ENCODE measurements at regions not wholly inside any gene's neighbourhood (a gene's known extent, or its start where the extent isn't known, plus 50 kb on each side); places are given as distances from the start of the nearest gene placed in this dataset.

- TF ChIP-seq CTCF (IDR thresholded peaks at IDR 0.05 in 2 of 3, conservative IDR thresholded peaks at IDR 0.05 in 1 of 3; ENCODE audit: control insufficient read depth in 2 of 3, extremely low read depth in 1 of 3, insufficient read depth in 1 of 3, low read depth in 3 of 3, low read length in 3 of 3) (peak; percentile 23 to 46 (median 35); a peak in 5 of 6 replicates), SMC3 (IDR thresholded peaks at IDR 0.05; ENCODE audit: borderline replicate concordance, low read length) (peak; percentile 43; the same call in 1 of the 2 replicates), YY1 (IDR thresholded peaks at IDR 0.05; ENCODE audit: low read depth, low read length) (peak; percentile 16; the same call in 1 of the 2 replicates), STAT1 (conservative IDR thresholded peaks at IDR 0.05) (no peak), PRDM15 (CRISPR knock-in tag; IDR thresholded peaks at IDR 0.05) (no peak), CREB1 (IDR thresholded peaks at IDR 0.05; ENCODE audit: low read depth) (no peak), SUZ12 (IDR thresholded peaks at IDR 0.05; ENCODE audit: unreplicated experiment) (no peak), RFX5 (IDR thresholded peaks at IDR 0.05; ENCODE audit: low read depth, low read length) (no peak), CHD2 (IDR thresholded peaks at IDR 0.05; ENCODE audit: borderline replicate concordance, low read depth, low read length) (no peak)
These were observed 68.2 kb downstream of the RASL11A start (continued) for GRCh38 chr13:27338816-27339215.
